Tibial artery (tissue), 4 donors: ENCODE measurements at regions not wholly inside any gene's neighbourhood (a gene's known extent, or its start where the extent isn't known, plus 50 kb on each side); places are given as distances from the start of the nearest gene placed in this dataset.

ENCODE experiments used
- DNase-seq, 2 donors: peaks; one replicate each; pipeline ENCODE4 v3.0.0-alpha.2; 2019
- H3K27ac ChIP-seq, 2 donors: fragments of 200-600 bp; sonication (generic) in 1 of 2; 1 replicate in 1 of 2; 2 replicates in 1 of 2; pipeline ENCODE4 v1.5.1; 2018 to 2019; ENCODE audit warnings: mild to moderate bottlenecking in 1 of 2
- H3K27me3 ChIP-seq, 2 donors: fragments of 200-600 bp; sonication (generic) in 1 of 2; one replicate each; pipeline versions ENCODE4 v1.5.1 to v1.6.0; 2016 to 2019
- H3K36me3 ChIP-seq, 3 donors: fragments of 200-600 bp; sonication (generic) in 2 of 3; one replicate each; pipeline ENCODE4 v1.5.1; 2016 to 2019; ENCODE audit warnings: mild to moderate bottlenecking in 2 of 3
- H3K4me1 ChIP-seq, 4 donors: fragments of 200-600 bp; sonication (generic) in 2 of 4; 1 replicate in 3 of 4; 2 replicates in 1 of 4; pipeline ENCODE4 v1.5.1; 2016 to 2019
- H3K4me3 ChIP-seq, 2 donors: fragments of 200-600 bp; sonication (generic) in 1 of 2; 1 replicate in 1 of 2; 2 replicates in 1 of 2; pipeline ENCODE4 v1.5.1; 2018 to 2019; ENCODE audit warnings: mild to moderate bottlenecking in 2 of 2
- H3K9me3 ChIP-seq, 3 donors: fragments of 200-600 bp; sonication (generic) in 1 of 3; one replicate each; pipeline ENCODE4 v1.5.1; 2016 to 2019
- CTCF ChIP-seq, 2 experiments: fragments of 200-600 bp in 1 of 2; fragments of 450-650 bp in 1 of 2; IDR thresholded peaks; one replicate each; pipeline ENCODE4 v1.5.1; 2017 to 2019; ENCODE audit warnings: antibody characterized with exemption in 2 of 2, mild to moderate bottlenecking in 1 of 2, moderate library complexity in 1 of 2
- intact Hi-C: fragments of 100-400 bp; cut with DNase I; formaldehyde crosslinking; loops from one replicate; pipeline ENCODE4 v1.15.0; 2023; ENCODE audit warnings: low total_unique reads

DNA sequence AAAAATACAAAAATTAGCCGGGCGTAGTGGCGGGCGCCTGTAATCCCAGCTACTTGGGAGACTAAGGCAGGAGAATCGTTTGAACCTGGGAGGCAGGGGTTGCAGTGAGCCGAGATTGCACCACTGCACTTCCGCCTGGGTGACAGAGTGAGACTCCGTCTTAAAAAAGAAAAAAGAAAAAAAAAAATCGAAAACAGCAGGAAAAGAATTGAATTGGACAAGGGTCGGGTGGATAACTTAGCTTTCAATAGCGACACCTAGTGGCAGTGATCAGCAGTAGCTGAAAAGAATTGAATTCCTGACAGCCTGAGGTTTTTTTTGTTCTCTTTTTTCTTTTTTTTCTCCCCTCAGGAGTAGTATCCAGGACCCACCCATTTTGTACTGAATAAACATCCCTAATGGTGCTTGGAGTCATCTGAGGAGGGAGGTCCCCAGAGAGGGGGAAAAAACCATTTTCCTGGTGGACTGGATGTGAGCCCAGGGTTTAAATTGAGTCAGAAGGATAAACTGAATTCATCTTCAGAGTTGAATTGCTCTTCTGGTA, 55.1 kb downstream of the CYCS start:
- Histone ChIP-seq H3K27me3 (no peaks in the 10 kb centered on the region), H3K4me3 (peak overlapping the region in 1 of 2 donors; percentile 25), H3K9me3 (no peaks in the 10 kb centered on the region), H3K36me3 (no peaks in the 10 kb centered on the region), H3K4me1 (peaks cover 0 to 5% (median 2%) of the 10 kb centered on the region in 4 donors), H3K27ac (no peak overlapping the region)
- intact Hi-C loops, result loop anchor here (2.0 kb wide), 1 partner anchor 249 kb away; no protein-coding TSS in a partner anchor
- peak; percentile 46 to 62 for DNase-seq
- peak; percentile 75 to 85 for TF ChIP-seq CTCF (IDR thresholded peaks at IDR 0.05)

GRCh38 chr7:25068502-25069213, 56.4 kb downstream of the CYCS start:
- Histone ChIP-seq H3K9me3 (peaks cover 0 to 2% (median 0%) of the 10 kb centered on the region in 3 donors), H3K27me3 (no peaks in the 10 kb centered on the region), H3K4me3 (no peak overlapping the region), H3K27ac (no peak overlapping the region), H3K36me3 (no peaks in the 10 kb centered on the region), H3K4me1 (peaks cover 0 to 5% (median 2%) of the 10 kb centered on the region in 4 donors)
- peak in 1 of 2 donors; percentile 25 for DNase-seq
- intact Hi-C loops, result loop anchor here (2.0 kb wide), 1 partner anchor 248 kb away; no protein-coding TSS in a partner anchor
- no peak for TF ChIP-seq CTCF (IDR thresholded peaks at IDR 0.05)

GRCh38 chr7:25067726-25068501, 57.1 kb downstream of the CYCS start:
- H3K4me3 ChIP-seq, result no peak overlapping the region
- intact Hi-C loops, result loop anchor here (2.0 kb wide), 1 partner anchor 247 kb away; no protein-coding TSS in a partner anchor
- no peak for DNase-seq

GRCh38 chr7:25066253-25066652, 58.8 kb downstream of the CYCS start:
- intact Hi-C loops, result no loop called here

More at GRCh38 chr7:25067726-25068501, 57.1 kb downstream of the CYCS start:
- Histone ChIP-seq H3K4me1 (peaks cover 0 to 5% (median 2%) of the 10 kb centered on the region in 4 donors), H3K27ac (no peak overlapping the region), H3K9me3 (peaks cover 0 to 5% (median 0%) of the 10 kb centered on the region in 3 donors), H3K36me3 (no peaks in the 10 kb centered on the region), H3K27me3 (no peaks in the 10 kb centered on the region)
- no peak for TF ChIP-seq CTCF (IDR thresholded peaks at IDR 0.05)

More at GRCh38 chr7:25066253-25066652, 58.8 kb downstream of the CYCS start:
- Histone ChIP-seq H3K9me3 (peaks cover 0 to 5% (median 0%) of the 10 kb centered on the region in 3 donors), H3K27me3 (no peaks in the 10 kb centered on the region), H3K27ac (no peak overlapping the region), H3K4me1 (peaks cover 0 to 5% (median 2%) of the 10 kb centered on the region in 4 donors), H3K36me3 (no peaks in the 10 kb centered on the region), H3K4me3 (no peak overlapping the region)
- TF ChIP-seq CTCF (IDR thresholded peaks at IDR 0.05), result no peak
- DNase-seq, result no peak
